Astrocyte of the cerebellum (primary cell): ENCODE measurements at regions not wholly inside any gene's neighbourhood (a gene's known extent, or its start where the extent isn't known, plus 50 kb on each side); places are given as distances from the start of the nearest gene placed in this dataset.

Source experiments
- DNase-seq: peaks from one replicate; pipeline ENCODE4 v3.0.0-alpha.2; 2011; ENCODE audit warnings: low read depth
- H3K4me3 ChIP-seq: 2 replicates; pipeline ENCODE4 v1.5.1; 2011; ENCODE audit warnings: mild to moderate bottlenecking, low read depth, low read length, moderate library complexity
- CTCF ChIP-seq: IDR thresholded peaks from 2 replicates; pipeline ENCODE4 v1.5.1; 2012; ENCODE audit warnings: low read length, low read depth, moderate library complexity, mild to moderate bottlenecking; ENCODE audit errors: missing control alignments
- in situ Hi-C: cut with HindIII; loops from 2 replicates; pipeline ENCODE4 v1.10.0; 2017; ENCODE audit warnings: low sequenced_read_pairs

- DNase-seq: no peak
- no peak for TF ChIP-seq CTCF
- in situ Hi-C loops: no loop called here
- H3K4me3 ChIP-seq: no peak overlapping the region
These were observed 60.8 kb upstream of the KRTAP11-1 start for GRCh38 chr21:30942192-30942591.

- H3K4me3 ChIP-seq: no peak overlapping the region
- no peak for DNase-seq
- in situ Hi-C loops: no loop called here
- TF ChIP-seq CTCF: no peak
These were observed 54.8 kb upstream of the KRTAP11-1 start for GRCh38 chr21:30936207-30936606.

GRCh38 chr21:30935889-30936168, 54.4 kb upstream of the KRTAP11-1 start:
- in situ Hi-C loops: no loop called here
- TF ChIP-seq CTCF: no peak
- H3K4me3 ChIP-seq: no peak overlapping the region
- DNase-seq: no peak

GRCh38 chr21:30935121-30935888, 53.9 kb upstream of the KRTAP11-1 start:
- TF ChIP-seq CTCF: no peak
- DNase-seq: no peak
- H3K4me3 ChIP-seq: no peak overlapping the region
- in situ Hi-C loops: no loop called here

- no peak for DNase-seq
- in situ Hi-C loops: loop anchor here (5.0 kb wide), 1 partner anchor 45 kb away; no protein-coding TSS in a partner anchor
These were observed 51.3 kb upstream of the KRTAP11-1 start for GRCh38 chr21:30932686-30933085.

More at GRCh38 chr21:30932686-30933085, 51.3 kb upstream of the KRTAP11-1 start:
- TF ChIP-seq CTCF: no peak
- H3K4me3 ChIP-seq: no peak overlapping the region
